ENCODE measurements at regions not wholly inside any gene's neighbourhood (a gene's known extent, or its start where the extent isn't known, plus 50 kb on each side); places are given as distances from the start of the nearest gene placed in this dataset.

DNA sequence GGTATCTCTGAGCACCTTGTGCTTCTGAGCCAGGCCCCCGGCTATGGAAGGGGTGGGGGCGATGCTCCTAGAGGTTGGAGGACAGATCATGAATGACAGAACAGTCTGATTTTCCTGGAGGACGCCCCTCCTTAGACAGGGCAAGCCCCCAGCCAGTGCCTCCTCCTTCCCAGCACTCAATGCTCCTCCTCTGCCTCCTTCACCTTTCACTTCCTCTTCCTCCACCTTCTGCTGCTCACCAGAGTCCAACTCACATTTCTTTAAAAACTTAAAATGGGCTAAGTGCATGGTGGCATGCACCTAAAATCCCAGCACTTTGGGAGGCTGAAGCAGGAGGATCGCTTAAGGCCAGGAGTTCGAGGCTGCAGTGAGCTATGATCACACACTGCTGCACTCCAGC is 71.1 kb upstream of the CUX1 start:
- no peak overlapping the region for H2AFZ ChIP-seq
- H3K27ac ChIP-seq, result no peak overlapping the region
- 90% methylated on average over 5 of the region's 5 CpGs for WGBS (ENCODE audit: low lambda C conversion rate, missing lambda C conversion rate)
- DNase-seq (ENCODE audit: low spot score), result no peak
- no peaks in the 10 kb centered on the region for H3K9me3 ChIP-seq (ENCODE audit: low read depth)
- no peaks in the 10 kb centered on the region for H3K4me1 ChIP-seq (ENCODE audit: insufficient read depth)
- no peaks in the 10 kb centered on the region for H3K27me3 ChIP-seq
- no peaks in the 10 kb centered on the region for H3K9me2 ChIP-seq (replicated peaks; ENCODE audit: insufficient read depth)
- H3K36me3 ChIP-seq (replicated peaks; ENCODE audit: insufficient read depth, low read depth), result no peaks in the 10 kb centered on the region
- no peaks in the 10 kb centered on the region for H4K20me1 ChIP-seq (ENCODE audit: insufficient read depth, poor library complexity, severe bottlenecking)
- no peak overlapping the region for H3K4me3 ChIP-seq
- H3K4me2 ChIP-seq, result no peak overlapping the region
- TF ChIP-seq, protein P1, sequence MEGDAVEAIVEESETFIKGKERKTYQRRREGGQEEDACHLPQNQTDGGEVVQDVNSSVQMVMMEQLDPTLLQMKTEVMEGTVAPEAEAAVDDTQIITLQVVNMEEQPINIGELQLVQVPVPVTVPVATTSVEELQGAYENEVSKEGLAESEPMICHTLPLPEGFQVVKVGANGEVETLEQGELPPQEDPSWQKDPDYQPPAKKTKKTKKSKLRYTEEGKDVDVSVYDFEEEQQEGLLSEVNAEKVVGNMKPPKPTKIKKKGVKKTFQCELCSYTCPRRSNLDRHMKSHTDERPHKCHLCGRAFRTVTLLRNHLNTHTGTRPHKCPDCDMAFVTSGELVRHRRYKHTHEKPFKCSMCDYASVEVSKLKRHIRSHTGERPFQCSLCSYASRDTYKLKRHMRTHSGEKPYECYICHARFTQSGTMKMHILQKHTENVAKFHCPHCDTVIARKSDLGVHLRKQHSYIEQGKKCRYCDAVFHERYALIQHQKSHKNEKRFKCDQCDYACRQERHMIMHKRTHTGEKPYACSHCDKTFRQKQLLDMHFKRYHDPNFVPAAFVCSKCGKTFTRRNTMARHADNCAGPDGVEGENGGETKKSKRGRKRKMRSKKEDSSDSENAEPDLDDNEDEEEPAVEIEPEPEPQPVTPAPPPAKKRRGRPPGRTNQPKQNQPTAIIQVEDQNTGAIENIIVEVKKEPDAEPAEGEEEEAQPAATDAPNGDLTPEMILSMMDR (IDR thresholded peaks at IDR 0.05; ENCODE audit: poor library complexity), result no peak
- TF ChIP-seq EZH2phosphoT487 (IDR thresholded peaks at IDR 0.05; ENCODE audit: low read depth, severe bottlenecking, unreplicated experiment) (no peak), EZH2 (IDR thresholded peaks at IDR 0.05; ENCODE audit: borderline replicate concordance) (no peak)
- H3K79me2 ChIP-seq, result no peaks in the 10 kb centered on the region

DNA sequence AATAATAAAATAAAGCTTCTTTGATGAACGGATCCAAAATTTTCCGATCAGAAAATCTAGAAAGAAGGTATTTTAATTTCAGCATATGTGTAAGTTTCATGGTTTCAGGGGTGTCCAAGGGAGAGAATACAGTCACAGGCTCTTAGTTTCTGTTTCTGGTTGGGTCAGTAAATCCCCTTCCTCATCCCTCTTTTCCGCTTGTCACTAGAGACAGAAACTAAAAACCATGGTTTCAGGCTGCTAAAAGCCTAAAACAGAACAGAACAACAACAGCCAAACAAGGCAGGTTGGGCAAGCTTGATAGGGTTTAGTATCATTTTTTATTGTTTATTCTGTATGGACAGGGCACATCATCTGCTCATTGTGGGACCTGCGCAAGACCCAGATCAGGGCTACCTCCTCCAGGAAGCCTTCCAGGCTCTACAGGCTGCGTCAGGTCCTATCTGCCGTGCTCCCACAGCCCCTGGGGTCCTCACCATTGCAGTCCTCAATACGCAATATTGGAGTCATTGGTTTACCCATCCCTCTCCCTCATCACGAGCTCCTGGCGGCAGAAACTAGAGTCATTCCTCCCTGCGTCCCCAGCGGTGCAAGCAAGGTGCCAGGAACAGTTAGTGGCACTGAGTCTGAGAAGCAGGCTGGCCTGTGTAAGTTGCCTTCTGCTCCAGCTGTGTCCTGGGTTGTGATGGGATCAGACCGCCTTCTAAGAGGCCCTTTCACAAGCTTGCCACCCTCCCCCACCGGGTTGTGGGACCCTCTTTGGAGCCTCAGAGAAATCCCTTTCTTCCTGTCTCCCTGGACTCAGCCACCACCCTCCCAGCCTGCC is 70.2 kb upstream of the CUX1 start:
- H2AFZ ChIP-seq, result no peak overlapping the region
- no peaks in the 10 kb centered on the region for H4K20me1 ChIP-seq (ENCODE audit: insufficient read depth, poor library complexity, severe bottlenecking)
- no peaks in the 10 kb centered on the region for H3K36me3 ChIP-seq (replicated peaks; ENCODE audit: insufficient read depth, low read depth)
- no peaks in the 10 kb centered on the region for H3K79me2 ChIP-seq
- DNase-seq (ENCODE audit: low spot score), result no peak
- H3K4me2 ChIP-seq, result peak overlapping the region; percentile 60
- no peak for TF ChIP-seq EZH2phosphoT487 (IDR thresholded peaks at IDR 0.05; ENCODE audit: low read depth, severe bottlenecking, unreplicated experiment)
- no peak overlapping the region for H3K4me3 ChIP-seq
- no peaks in the 10 kb centered on the region for H3K27me3 ChIP-seq
- 79% methylated on average over 13 of the region's 13 CpGs for WGBS (ENCODE audit: low lambda C conversion rate, missing lambda C conversion rate)
- no peaks in the 10 kb centered on the region for H3K9me3 ChIP-seq (ENCODE audit: low read depth)
- no peaks in the 10 kb centered on the region for H3K9me2 ChIP-seq (replicated peaks; ENCODE audit: insufficient read depth)
- no peaks in the 10 kb centered on the region for H3K4me1 ChIP-seq (ENCODE audit: insufficient read depth)
- peak overlapping the region; percentile 21 for H3K27ac ChIP-seq

DNA sequence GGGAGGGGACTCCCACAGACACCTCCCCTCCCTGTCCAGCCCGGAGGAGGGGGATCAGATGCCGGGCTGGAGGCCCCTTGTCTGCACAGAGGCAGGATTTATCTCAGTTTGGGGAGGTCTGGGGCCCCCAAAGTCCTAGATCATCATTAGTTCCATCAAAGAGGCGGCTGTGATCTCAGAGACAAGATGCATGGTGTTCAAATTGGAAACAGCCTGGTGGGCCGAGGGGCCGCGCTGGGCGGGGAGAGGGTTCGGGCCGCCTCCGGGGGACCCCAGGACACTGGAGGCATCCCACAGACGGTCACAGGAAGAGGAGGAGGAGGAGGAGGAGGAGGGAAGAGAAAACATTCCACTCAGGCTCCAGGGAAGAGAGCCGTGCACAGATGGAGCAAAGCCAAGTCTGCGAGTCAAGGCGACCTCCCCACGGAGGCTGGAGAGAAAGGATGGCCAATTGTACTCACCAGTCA is 69.5 kb upstream of the CUX1 start:
- Histone ChIP-seq H3K36me3 (replicated peaks; ENCODE audit: insufficient read depth, low read depth) (no peaks in the 10 kb centered on the region), H3K9me3 (ENCODE audit: low read depth) (no peaks in the 10 kb centered on the region), H3K79me2 (no peaks in the 10 kb centered on the region), H4K20me1 (ENCODE audit: insufficient read depth, poor library complexity, severe bottlenecking) (no peaks in the 10 kb centered on the region), H2AFZ (no peak overlapping the region), H3K4me1 (ENCODE audit: insufficient read depth) (no peaks in the 10 kb centered on the region), H3K27me3 (no peaks in the 10 kb centered on the region), H3K4me3 (no peak overlapping the region), H3K27ac (peak overlapping the region; percentile 9), H3K4me2 (peak overlapping the region; percentile 60), H3K9me2 (replicated peaks; ENCODE audit: insufficient read depth) (no peaks in the 10 kb centered on the region)
- TF ChIP-seq EZH2 (IDR thresholded peaks at IDR 0.05; ENCODE audit: borderline replicate concordance) (no peak), EZH2phosphoT487 (IDR thresholded peaks at IDR 0.05; ENCODE audit: low read depth, severe bottlenecking, unreplicated experiment) (no peak)
- TF ChIP-seq, protein P1 (IDR thresholded peaks at IDR 0.05; ENCODE audit: poor library complexity), result no peak
- DNase-seq (ENCODE audit: low spot score), result no peak
- 49% methylated on average over 14 of the region's 15 CpGs for WGBS (ENCODE audit: low lambda C conversion rate, missing lambda C conversion rate)

DNA sequence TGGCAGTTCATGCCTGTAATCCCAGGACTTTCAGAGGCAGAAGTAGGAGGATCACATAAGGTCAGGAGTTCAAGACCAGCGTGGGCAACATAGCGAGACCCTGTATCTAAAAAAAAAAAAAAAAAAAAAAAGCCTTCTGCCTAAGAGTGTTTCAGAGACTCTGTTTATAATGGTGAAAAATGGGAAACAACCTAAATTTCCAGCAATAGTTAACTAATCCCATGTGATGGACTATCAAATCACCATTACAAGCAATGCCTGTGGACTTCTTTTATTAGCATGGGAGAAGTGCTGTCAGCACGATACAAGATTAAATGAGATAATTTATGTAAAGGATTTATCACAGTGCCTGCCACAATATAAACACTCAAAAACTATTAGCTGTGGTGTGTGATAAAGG is 67.5 kb upstream of the CUX1 start:
- Histone ChIP-seq H3K27ac (no peak overlapping the region), H3K79me2 (no peaks in the 10 kb centered on the region), H3K9me2 (replicated peaks; ENCODE audit: insufficient read depth) (no peaks in the 10 kb centered on the region), H4K20me1 (ENCODE audit: insufficient read depth, poor library complexity, severe bottlenecking) (no peaks in the 10 kb centered on the region), H3K36me3 (replicated peaks; ENCODE audit: insufficient read depth, low read depth) (no peaks in the 10 kb centered on the region), H3K4me3 (no peak overlapping the region), H3K4me1 (ENCODE audit: insufficient read depth) (no peaks in the 10 kb centered on the region), H2AFZ (no peak overlapping the region), H3K27me3 (no peaks in the 10 kb centered on the region), H3K9me3 (ENCODE audit: low read depth) (no peaks in the 10 kb centered on the region), H3K4me2 (no peak overlapping the region)
- WGBS (ENCODE audit: low lambda C conversion rate, missing lambda C conversion rate), result 75% methylated on average over 3 of the region's 3 CpGs
- no peak for TF ChIP-seq EZH2 (IDR thresholded peaks at IDR 0.05; ENCODE audit: borderline replicate concordance)
- no peak for TF ChIP-seq EZH2phosphoT487 (IDR thresholded peaks at IDR 0.05; ENCODE audit: low read depth, severe bottlenecking, unreplicated experiment)
- TF ChIP-seq, protein P1 (IDR thresholded peaks at IDR 0.05; ENCODE audit: poor library complexity), result no peak
- DNase-seq (ENCODE audit: low spot score), result no peak
